Retinal pigment epithelial cell (primary cell): ENCODE measurements at regions not wholly inside any gene's neighbourhood (a gene's known extent, or its start where the extent isn't known, plus 50 kb on each side); places are given as distances from the start of the nearest gene placed in this dataset.
A peak's percentile ranks its signal among the peaks of the same experiment; 100 is the strongest.

Experiments
- DNase-seq: peaks from one replicate; pipeline ENCODE4 v3.0.0-alpha.2; 2010; ENCODE audit warnings: low read depth
- H3K4me3 ChIP-seq: 2 replicates; pipeline ENCODE4 v1.5.1; 2011; ENCODE audit warnings: mild to moderate bottlenecking, low read length, control low read depth, moderate library complexity
- CTCF ChIP-seq: conservative IDR thresholded peaks from 2 replicates; pipeline ENCODE4 v1.5.1; 2011; ENCODE audit warnings: low read depth, low read length, control low read depth, inconsistent platforms

GRCh38 chr14:54338696-54339317 is 58.0 kb upstream of the CDKN3 start:
- no peak for DNase-seq
- peak; percentile 77 for TF ChIP-seq CTCF
- no peak overlapping the region for H3K4me3 ChIP-seq

- no peak for TF ChIP-seq CTCF
- DNase-seq = no peak
- H3K4me3 ChIP-seq = no peak overlapping the region
Measured at GRCh38 chr14:54339771-54340170, 57.0 kb upstream of the CDKN3 start.

- no peak for DNase-seq
- no peak overlapping the region for H3K4me3 ChIP-seq
- no peak for TF ChIP-seq CTCF
Measured at GRCh38 chr14:54342806-54343205, 54.0 kb upstream of the CDKN3 start.

- no peak overlapping the region for H3K4me3 ChIP-seq
- no peak for DNase-seq
- TF ChIP-seq CTCF = no peak
Measured at GRCh38 chr14:54343272-54344121, 53.3 kb upstream of the CDKN3 start.

GRCh38 chr14:54344445-54344844 is 52.4 kb upstream of the CDKN3 start:
- no peak for TF ChIP-seq CTCF
- no peak for DNase-seq
- no peak overlapping the region for H3K4me3 ChIP-seq

GRCh38 chr14:54346257-54346656 is 50.5 kb upstream of the CDKN3 start:
- no peak for TF ChIP-seq CTCF
- DNase-seq = no peak

More at GRCh38 chr14:54346257-54346656, 50.5 kb upstream of the CDKN3 start:
- no peak overlapping the region for H3K4me3 ChIP-seq
